Fibroblast of lung (primary cell): ENCODE measurements at regions not wholly inside any gene's neighbourhood (a gene's known extent, or its start where the extent isn't known, plus 50 kb on each side); places are given as distances from the start of the nearest gene placed in this dataset.
"Not testable (repeated sequence)": the region's sequence is repeated elsewhere in the genome, so short reads cannot be mapped to it uniquely, and the experiment has no call there.

ENCODE experiments used
- DNase-seq, 2 donors: peaks; one replicate each; pipeline versions ENCODE4 v3.0.0 to v3.0.0-alpha.2; 2010; ENCODE audit warnings: low read depth in 2 of 2
- H2AFZ ChIP-seq: 2 replicates; pipeline ENCODE4 v1.5.1; 2012; ENCODE audit warnings: low read length, control low read depth, inconsistent platforms
- H3K27ac ChIP-seq: 2 replicates; pipeline ENCODE4 v1.5.1; 2011; ENCODE audit warnings: low read length, control low read depth; ENCODE audit not compliant: insufficient read depth
- H3K27me3 ChIP-seq: 2 replicates; pipeline ENCODE4 v1.5.1; 2011; ENCODE audit warnings: mild to moderate bottlenecking, low read length; ENCODE audit not compliant: control insufficient read depth, insufficient read depth
- H3K36me3 ChIP-seq: 2 replicates; pipeline ENCODE4 v1.5.1; 2011; ENCODE audit warnings: low read length; ENCODE audit not compliant: control insufficient read depth, insufficient read depth
- H3K4me1 ChIP-seq: 2 replicates; pipeline ENCODE4 v1.5.1; 2011; ENCODE audit warnings: low read length; ENCODE audit not compliant: control insufficient read depth, insufficient read depth; ENCODE audit errors: extremely low read depth
- H3K4me2 ChIP-seq: 2 replicates; pipeline ENCODE4 v1.5.1; 2011; ENCODE audit warnings: low read length, control low read depth; ENCODE audit not compliant: insufficient read depth; ENCODE audit errors: extremely low read depth
- H3K4me3 ChIP-seq, 4 experiments: fragments of 200-600 bp in 1 of 4; sonication (generic) in 1 of 4; replicated peaks in 1 of 4; 2 replicates each; pipeline ENCODE4 v1.5.1; 2011 to 2016; ENCODE audit warnings: low read length in 4 of 4, low read depth in 3 of 4, mild to moderate bottlenecking in 3 of 4, control low read depth in 2 of 4, inconsistent platforms in 1 of 4, mixed read lengths in 1 of 4; ENCODE audit not compliant: insufficient read depth in 1 of 4; ENCODE audit errors: control extremely low read depth in 1 of 4
- H3K79me2 ChIP-seq: 2 replicates; pipeline ENCODE4 v1.5.1; 2012; ENCODE audit warnings: mild to moderate bottlenecking, low read length, inconsistent platforms; ENCODE audit not compliant: control insufficient read depth, insufficient read depth
- H3K9ac ChIP-seq: 2 replicates; pipeline ENCODE4 v1.5.1; 2011; ENCODE audit warnings: mild to moderate bottlenecking, low read length, control low read depth; ENCODE audit not compliant: insufficient read depth
- H3K9me3 ChIP-seq: 2 replicates; pipeline ENCODE4 v1.5.1; 2012; ENCODE audit warnings: low read depth, low read length; ENCODE audit not compliant: control insufficient read depth, insufficient read depth
- H4K20me1 ChIP-seq: 2 replicates; pipeline ENCODE4 v1.5.1; 2011; ENCODE audit warnings: low read length; ENCODE audit not compliant: control insufficient read depth, insufficient read depth; ENCODE audit errors: extremely low read depth

DNA sequence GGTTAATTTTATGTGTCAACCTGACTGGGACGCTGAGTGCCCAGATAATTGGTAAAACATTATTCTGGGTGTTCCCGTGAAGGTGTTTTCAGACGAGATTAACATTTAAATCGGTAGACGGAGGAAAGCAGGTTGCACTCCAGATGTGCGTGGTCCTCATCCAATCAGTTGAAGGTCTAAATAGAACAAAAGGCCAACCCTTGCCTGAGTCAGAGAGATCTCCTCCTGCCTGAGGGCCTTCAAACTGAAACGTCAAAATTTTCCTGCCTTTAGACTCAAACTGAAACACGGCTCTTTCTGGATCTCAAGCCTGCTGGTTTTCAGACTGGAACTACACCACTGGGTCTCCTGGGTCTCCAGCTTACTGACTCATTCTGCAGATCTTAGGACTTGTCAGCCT, 70.9 kb downstream of the NPIPA5 start:
- not testable (repeated sequence) for H3K27me3 ChIP-seq, H4K20me1 ChIP-seq, H3K4me3 ChIP-seq, H3K36me3 ChIP-seq, H3K4me1 ChIP-seq, H3K79me2 ChIP-seq, H3K9me3 ChIP-seq, H2AFZ ChIP-seq, DNase-seq, H3K9ac ChIP-seq, H3K4me2 ChIP-seq, H3K27ac ChIP-seq

DNA sequence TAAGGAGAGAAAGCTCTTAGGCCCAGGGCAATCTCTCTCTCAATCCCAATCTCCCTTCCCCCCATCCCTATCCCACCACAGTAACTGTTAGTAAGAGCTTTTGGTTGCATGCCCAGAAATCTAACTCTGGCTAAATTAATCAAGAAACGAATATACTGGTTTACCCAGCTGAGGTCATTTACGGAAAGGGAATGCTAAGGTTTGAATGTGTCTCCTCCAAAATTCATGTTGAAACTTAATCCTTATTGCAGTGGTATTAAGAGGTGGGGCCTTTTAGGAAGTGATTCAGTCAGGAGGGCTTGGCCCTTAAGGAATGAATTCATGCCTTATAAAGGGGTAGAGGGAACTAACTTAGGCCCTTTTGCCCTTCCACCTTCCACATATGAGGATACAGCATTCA, 72.2 kb downstream of the NPIPA5 start:
- H3K4me2 ChIP-seq, H3K4me1 ChIP-seq, H3K4me3 ChIP-seq, H2AFZ ChIP-seq, H3K27me3 ChIP-seq, H3K9ac ChIP-seq, H3K9me3 ChIP-seq, H3K36me3 ChIP-seq, H3K79me2 ChIP-seq, H3K27ac ChIP-seq, H4K20me1 ChIP-seq: not testable (repeated sequence)
- DNase-seq, result peak; percentile 79 to 91

DNA sequence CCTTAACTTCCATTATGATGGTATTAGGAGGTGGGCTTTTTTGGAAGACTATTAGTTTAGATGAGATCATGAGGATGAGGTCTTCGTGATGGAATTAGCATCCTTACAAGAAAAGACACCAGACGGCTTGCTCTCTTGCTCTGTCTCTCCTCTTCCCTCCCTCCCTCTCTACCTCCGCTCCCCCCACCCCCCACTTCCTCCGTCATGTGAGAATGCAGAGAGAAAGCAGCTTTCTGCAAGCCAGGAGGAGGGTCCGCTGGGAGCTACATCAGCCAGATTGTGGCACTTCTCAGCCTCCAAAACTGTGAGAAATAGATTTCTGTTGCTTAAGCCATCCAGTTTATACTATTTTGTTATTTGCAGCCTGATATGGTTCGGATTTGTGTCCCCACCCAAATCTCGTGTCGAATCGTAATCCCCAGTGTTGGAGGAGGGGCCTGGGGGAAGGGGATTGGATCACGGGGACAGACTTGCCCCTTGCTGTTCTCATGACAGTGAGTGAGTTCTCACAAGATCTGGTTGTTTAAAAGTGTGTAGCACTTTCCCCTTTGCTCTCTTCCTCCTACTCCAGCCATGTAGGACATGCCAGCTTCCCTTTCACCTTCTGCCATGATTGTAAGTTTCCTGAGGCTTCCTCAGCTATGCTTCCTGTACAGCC, 74.3 kb downstream of the NPIPA5 start:
- H4K20me1 ChIP-seq, DNase-seq: not testable (repeated sequence)

DNA sequence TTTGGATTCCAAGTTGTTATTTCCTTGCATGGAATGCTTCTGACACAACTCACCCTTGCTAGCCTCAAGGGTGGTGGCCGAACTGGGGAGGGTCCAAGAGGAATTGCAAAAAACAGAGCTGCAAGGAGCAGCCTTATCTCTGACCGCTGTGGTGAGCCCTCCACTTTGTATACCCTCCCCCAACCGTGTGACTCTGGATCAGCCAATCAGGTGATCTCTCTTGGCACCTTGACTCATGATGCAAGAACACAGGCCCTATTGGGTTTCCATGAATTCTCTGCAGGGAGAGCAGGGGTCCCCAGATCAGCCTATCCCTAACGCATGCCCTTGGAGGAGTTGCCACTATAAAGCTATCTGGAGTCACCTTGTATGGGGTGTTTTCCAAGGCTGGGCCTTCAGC, 81.0 kb downstream of the NPIPA5 start:
- not testable (repeated sequence) for H3K36me3 ChIP-seq, H3K9me3 ChIP-seq, H3K4me3 ChIP-seq

More for the DNA sequence above, 74.3 kb downstream of the NPIPA5 start:
- H3K9ac ChIP-seq, H3K27me3 ChIP-seq, H3K4me2 ChIP-seq, H3K4me1 ChIP-seq, H3K36me3 ChIP-seq, H3K27ac ChIP-seq, H3K79me2 ChIP-seq, H2AFZ ChIP-seq, H3K4me3 ChIP-seq, H3K9me3 ChIP-seq: not testable (repeated sequence)

DNA sequence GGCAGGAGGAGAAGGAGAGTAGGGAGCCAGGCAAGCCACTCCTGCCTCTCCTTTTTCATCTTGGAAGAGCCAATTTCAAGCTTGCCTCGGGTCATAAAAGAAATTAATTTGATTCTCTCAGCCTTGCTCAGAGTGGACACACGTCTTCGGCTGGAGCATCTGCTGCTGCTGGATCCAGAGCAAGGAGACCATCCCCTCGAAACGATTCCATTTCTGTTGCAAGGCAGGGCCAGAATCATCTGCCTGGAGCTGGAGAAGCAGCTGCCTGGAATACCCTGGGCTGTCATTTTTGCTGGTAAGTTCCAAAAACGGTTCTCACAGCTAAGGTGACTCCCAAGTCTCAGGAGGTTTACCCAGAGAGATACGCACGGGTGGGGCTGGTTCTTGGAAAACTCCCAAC, 103.3 kb downstream of the NPIPA5 start:
- H3K27ac ChIP-seq, H3K9me3 ChIP-seq, H3K4me3 ChIP-seq, H3K9ac ChIP-seq, DNase-seq, H3K36me3 ChIP-seq, H2AFZ ChIP-seq, H3K4me1 ChIP-seq, H3K4me2 ChIP-seq, H3K79me2 ChIP-seq, H3K27me3 ChIP-seq, H4K20me1 ChIP-seq: not testable (repeated sequence)

More for the DNA sequence above, 81.0 kb downstream of the NPIPA5 start:
- not testable (repeated sequence) for DNase-seq, H3K9ac ChIP-seq, H3K79me2 ChIP-seq, H4K20me1 ChIP-seq, H3K27ac ChIP-seq, H2AFZ ChIP-seq, H3K27me3 ChIP-seq, H3K4me1 ChIP-seq, H3K4me2 ChIP-seq

DNA sequence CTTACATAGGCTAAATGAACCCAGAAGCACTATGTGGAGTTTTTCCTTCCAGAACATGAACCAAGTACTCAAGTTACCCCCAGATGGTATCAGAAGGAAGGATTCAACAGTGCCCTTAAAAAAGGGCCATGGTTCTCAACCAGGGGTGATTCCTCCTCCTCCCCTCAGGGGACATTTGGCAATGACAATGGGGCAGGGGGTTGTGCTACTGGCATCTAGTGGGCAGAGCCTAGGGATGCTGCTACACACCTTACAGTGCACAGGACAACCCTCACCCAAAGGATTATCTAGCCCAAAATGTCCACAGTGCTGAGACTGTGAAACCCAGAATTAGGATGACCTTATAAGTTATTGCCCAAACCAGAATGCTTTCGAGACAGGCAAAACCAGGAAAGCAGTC, 104.1 kb downstream of the NPIPA5 start:
- not testable (repeated sequence) for H2AFZ ChIP-seq, H3K27ac ChIP-seq, DNase-seq, H3K4me1 ChIP-seq, H3K79me2 ChIP-seq, H3K4me2 ChIP-seq, H3K36me3 ChIP-seq, H3K27me3 ChIP-seq, H3K9ac ChIP-seq, H3K9me3 ChIP-seq, H4K20me1 ChIP-seq, H3K4me3 ChIP-seq

DNA sequence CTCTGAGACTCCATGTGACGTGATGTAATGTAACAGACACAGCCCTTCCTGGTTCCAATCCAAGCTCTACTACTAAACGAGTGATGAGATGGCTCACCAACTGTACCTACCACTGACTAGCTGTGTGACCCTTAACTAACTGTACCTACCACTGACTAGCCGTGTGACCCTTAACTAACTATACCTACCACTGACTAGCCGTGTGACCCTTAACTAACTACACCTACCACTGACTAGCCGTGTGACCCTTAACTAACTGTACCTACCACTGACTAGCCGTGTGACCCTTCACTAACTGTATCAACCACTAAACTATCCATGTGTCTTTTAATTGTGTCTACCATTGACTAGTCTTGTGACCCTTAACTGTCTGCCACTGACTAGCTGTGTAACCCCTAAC, 111.2 kb downstream of the NPIPA5 start:
- H3K4me2 ChIP-seq, H3K36me3 ChIP-seq, H3K9ac ChIP-seq, H3K4me1 ChIP-seq, H3K9me3 ChIP-seq, DNase-seq, H3K79me2 ChIP-seq, H3K4me3 ChIP-seq, H4K20me1 ChIP-seq, H3K27ac ChIP-seq, H2AFZ ChIP-seq, H3K27me3 ChIP-seq: not testable (repeated sequence)
